Stomach (tissue), 4 donors: ENCODE measurements at regions not wholly inside any gene's neighbourhood (a gene's known extent, or its start where the extent isn't known, plus 50 kb on each side); places are given as distances from the start of the nearest gene placed in this dataset.

Source experiments
- CTCF ChIP-seq, 7 experiments: fragments of 450-650 bp in 4 of 7; fragments of 200-600 bp in 3 of 7; sonication (generic) in 3 of 7; IDR thresholded peaks; one replicate each; pipeline ENCODE4 v1.5.1; 2016 to 2019; ENCODE audit warnings: antibody characterized with exemption in 7 of 7, control low read depth in 2 of 7, mild to moderate bottlenecking in 1 of 7
- POLR2AphosphoS5 ChIP-seq, 3 donors: sonication (generic); formaldehyde crosslinking; IDR thresholded peaks; one replicate each; pipeline ENCODE4 v1.6.1; 2016; ENCODE audit warnings: antibody characterized with exemption in 3 of 3

DNA sequence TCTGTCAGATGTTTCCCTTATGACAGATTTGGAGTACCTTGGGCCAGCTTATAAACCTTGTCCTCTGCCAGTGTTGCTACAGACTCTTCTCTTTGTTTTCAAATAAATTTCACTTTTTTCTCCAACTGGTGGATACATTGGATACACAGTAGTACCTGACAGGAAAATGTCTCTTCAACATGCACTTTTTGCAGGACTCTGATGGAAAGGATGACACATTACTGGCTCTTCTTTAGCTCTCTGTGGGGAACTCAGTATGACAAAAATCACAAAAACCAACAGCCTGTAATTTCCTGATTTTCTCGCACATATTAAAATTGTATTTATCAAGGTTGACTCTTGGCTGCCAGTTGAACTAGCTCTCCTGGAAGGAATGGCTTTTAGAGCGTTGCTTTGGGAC lies 61.3 kb upstream of the GIMD1 start:
- TF ChIP-seq POLR2AphosphoS5 (IDR thresholded peaks at IDR 0.05), result no peak
- TF ChIP-seq CTCF (IDR thresholded peaks at IDR 0.05), result no peak
